Choroid plexus epithelial cell (primary cell): ENCODE measurements at regions not wholly inside any gene's neighbourhood (a gene's known extent, or its start where the extent isn't known, plus 50 kb on each side); places are given as distances from the start of the nearest gene placed in this dataset.
"Not testable (repeated sequence)": the region's sequence is repeated elsewhere in the genome, so short reads cannot be mapped to it uniquely, and the experiment has no call there.

Source experiments
- DNase-seq: peaks from one replicate; pipeline ENCODE4 v3.0.0-alpha.2; 2010; ENCODE audit warnings: low read depth
- H3K4me3 ChIP-seq: 2 replicates; pipeline ENCODE4 v1.5.1; 2011; ENCODE audit warnings: low read depth, mild to moderate bottlenecking, control low read depth, low read length, moderate library complexity
- TF ChIP-seq, protein P1 (sequence below): conservative IDR thresholded peaks from 2 replicates; pipeline ENCODE4 v1.5.1; 2011; ENCODE audit warnings: low read depth, mild to moderate bottlenecking, control low read depth, inconsistent platforms, low read length, moderate library complexity

DNA sequence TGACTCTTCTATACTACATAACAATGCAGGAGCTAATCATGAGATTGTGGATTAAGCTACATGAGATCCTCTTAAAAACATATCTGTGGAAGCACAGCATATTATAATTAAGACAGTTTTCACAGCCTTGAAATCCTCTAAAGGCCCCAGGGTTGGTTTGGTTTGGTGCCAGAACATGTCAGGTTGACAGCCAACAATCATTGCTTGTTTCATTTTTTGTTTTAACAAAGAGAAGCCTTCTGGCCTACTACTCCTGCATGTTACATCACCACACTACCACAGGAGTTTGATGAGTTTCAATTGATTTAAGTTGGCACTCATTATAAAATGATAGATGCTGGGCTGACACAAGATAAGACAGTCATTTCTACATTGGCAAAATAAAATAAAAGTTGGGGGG, 255.9 kb upstream of the ERBB4 start:
- TF ChIP-seq, protein P1, sequence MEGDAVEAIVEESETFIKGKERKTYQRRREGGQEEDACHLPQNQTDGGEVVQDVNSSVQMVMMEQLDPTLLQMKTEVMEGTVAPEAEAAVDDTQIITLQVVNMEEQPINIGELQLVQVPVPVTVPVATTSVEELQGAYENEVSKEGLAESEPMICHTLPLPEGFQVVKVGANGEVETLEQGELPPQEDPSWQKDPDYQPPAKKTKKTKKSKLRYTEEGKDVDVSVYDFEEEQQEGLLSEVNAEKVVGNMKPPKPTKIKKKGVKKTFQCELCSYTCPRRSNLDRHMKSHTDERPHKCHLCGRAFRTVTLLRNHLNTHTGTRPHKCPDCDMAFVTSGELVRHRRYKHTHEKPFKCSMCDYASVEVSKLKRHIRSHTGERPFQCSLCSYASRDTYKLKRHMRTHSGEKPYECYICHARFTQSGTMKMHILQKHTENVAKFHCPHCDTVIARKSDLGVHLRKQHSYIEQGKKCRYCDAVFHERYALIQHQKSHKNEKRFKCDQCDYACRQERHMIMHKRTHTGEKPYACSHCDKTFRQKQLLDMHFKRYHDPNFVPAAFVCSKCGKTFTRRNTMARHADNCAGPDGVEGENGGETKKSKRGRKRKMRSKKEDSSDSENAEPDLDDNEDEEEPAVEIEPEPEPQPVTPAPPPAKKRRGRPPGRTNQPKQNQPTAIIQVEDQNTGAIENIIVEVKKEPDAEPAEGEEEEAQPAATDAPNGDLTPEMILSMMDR: no peak
- DNase-seq: no peak
- no peak overlapping the region for H3K4me3 ChIP-seq

DNA sequence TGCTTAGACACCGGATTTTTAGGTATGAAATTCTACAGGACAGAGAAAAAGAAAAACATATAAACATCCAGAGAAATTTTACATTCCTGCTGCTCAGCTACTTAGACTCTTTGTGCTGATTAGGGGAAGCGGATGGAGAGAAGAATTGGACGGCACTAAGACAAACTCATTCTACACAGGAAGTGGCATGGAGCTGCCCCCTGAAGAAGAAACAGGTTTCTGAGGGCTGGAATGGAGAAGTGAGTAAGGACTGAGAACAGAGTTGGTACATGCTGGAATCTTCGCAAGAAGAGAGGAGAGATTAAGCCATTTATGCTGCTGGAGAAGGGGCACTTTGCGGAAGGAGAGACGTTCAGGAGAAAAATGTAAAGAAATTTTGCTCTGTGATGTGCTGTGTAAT, 253.0 kb upstream of the ERBB4 start:
- TF ChIP-seq, protein P1: no peak
- H3K4me3 ChIP-seq: no peak overlapping the region
- DNase-seq: no peak

DNA sequence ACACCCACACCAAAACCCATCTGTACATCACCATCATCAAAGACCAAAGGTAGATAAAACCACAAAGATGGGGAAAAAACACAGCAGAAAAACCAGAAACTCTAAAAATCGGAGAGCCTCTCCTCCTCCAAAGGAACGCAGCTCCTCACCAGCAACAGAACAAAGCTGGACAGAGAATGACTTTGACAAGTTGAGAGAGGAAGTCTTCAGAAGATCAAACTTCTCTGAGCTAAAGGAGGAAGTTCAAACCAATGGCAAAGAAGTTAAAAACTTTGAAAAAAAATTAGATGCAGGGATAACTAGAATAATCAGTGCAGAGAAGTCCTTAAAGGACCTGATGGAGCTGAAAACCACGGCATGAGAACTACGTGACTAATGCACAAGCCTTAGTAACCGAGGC, 247.5 kb upstream of the ERBB4 start:
- not testable (repeated sequence) for DNase-seq, H3K4me3 ChIP-seq

DNA sequence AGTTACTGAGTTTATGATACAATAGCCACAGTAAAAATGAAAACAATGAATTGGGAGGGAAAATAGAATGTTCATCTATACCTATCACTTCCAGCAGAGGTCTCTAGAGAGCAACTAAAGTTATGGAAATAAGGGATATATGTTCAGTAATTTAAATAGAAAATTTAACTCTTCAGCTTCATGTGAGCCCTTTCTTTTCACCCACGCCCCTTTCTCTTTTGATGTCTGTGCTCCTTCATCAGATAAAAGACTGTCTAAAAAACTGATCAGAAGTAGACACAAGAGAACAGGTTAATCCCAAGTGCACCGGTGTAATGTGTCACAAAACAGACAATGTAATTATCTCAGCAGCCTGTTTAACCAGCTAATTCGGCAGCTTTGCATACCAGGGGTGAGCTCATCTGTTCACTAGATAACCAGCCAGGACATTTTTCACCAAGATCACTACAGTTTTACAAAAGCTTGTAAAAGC, 238.5 kb upstream of the ERBB4 start:
- peak; percentile 54 for DNase-seq
- TF ChIP-seq, protein P1: peak; percentile 66
- peak overlapping the region; percentile 36 for H3K4me3 ChIP-seq

DNA sequence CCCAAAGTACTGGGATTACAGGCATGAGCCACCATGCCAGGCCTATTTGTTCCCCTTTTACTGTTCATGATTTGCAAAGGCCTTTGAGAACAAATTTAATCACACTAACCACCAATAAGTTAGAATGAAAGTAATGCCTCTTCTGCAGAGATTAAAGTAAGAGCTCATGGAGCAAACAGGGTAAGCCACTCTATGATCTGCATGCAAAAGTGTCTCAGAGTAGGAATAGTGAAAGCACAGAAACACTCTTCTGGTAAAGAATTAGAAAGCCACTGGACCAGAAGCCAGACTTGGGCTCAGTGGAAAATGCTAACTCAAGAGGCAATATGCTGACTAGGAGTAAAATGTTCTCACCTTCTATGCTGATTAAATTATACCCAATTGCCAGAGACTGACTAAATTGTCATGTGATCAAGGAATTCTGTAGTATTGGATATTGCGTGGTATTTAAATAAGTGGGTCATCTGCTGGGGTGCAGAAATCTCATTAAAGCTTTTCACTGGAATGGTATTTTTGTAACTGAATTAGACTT, 235.3 kb upstream of the ERBB4 start:
- no peak overlapping the region for H3K4me3 ChIP-seq
- TF ChIP-seq, protein P1: no peak
- no peak for DNase-seq

DNA sequence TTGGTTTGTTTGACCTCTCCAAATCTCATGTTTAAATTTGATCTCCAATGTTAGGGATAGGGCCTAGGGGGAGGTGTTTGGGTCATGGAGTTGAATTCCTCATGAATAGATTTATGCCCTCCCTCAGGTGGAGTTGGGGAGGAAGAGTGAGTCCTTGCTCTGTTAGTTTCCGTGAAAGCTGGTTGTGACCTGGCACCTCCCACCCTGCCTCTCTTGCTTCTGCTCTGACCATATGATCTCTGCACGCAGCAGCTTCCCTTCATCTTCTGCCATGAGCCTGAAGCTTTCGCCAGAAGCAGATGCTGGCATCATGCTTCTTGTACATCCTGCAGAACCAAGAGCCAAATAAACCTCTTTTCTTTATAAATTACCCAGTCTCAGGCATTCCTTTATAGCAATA, 231.6 kb upstream of the ERBB4 start:
- TF ChIP-seq, protein P1: no peak
- H3K4me3 ChIP-seq: no peak overlapping the region
- DNase-seq: no peak

DNA sequence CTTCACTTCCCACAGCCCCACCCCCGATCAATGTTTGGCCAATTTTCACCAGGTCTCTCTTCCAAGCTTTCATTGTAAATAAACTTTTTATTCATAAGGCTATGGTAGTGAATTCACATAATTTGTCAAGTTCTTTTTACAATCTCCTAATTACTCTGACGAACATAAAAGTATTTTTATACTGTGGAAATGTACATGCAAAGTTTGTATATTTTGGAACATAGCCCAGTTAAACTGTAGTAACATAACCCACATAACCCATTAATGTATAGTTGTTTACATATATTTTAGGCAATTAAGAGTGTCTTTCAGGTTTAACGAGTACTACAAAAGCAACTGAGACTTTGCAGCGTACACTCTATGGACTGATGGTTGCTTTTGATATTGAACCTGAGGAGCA, 228.3 kb upstream of the ERBB4 start:
- TF ChIP-seq, protein P1: no peak
- no peak overlapping the region for H3K4me3 ChIP-seq
- DNase-seq: no peak
